Testis (tissue), 2 donors: ENCODE measurements at regions not wholly inside any gene's neighbourhood (a gene's known extent, or its start where the extent isn't known, plus 50 kb on each side); places are given as distances from the start of the nearest gene placed in this dataset.

Experiments used
- POLR2A ChIP-seq: fragments of 450-650 bp; IDR thresholded peaks from one replicate; pipeline ENCODE4 v1.6.1; 2017; ENCODE audit warnings: antibody characterized with exemption, mild to moderate bottlenecking, moderate library complexity
- TF ChIP-seq, protein P1 (sequence below), 3 experiments: fragments of 450-650 bp in 2 of 3; fragments of 200-600 bp in 1 of 3; sonication (generic) in 1 of 3; IDR thresholded peaks; one replicate each; pipeline ENCODE4 v1.5.1; 2016 to 2019; ENCODE audit warnings: antibody characterized with exemption in 3 of 3, mild to moderate bottlenecking in 2 of 3, moderate library complexity in 1 of 3

- TF ChIP-seq, protein P1, sequence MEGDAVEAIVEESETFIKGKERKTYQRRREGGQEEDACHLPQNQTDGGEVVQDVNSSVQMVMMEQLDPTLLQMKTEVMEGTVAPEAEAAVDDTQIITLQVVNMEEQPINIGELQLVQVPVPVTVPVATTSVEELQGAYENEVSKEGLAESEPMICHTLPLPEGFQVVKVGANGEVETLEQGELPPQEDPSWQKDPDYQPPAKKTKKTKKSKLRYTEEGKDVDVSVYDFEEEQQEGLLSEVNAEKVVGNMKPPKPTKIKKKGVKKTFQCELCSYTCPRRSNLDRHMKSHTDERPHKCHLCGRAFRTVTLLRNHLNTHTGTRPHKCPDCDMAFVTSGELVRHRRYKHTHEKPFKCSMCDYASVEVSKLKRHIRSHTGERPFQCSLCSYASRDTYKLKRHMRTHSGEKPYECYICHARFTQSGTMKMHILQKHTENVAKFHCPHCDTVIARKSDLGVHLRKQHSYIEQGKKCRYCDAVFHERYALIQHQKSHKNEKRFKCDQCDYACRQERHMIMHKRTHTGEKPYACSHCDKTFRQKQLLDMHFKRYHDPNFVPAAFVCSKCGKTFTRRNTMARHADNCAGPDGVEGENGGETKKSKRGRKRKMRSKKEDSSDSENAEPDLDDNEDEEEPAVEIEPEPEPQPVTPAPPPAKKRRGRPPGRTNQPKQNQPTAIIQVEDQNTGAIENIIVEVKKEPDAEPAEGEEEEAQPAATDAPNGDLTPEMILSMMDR (IDR thresholded peaks at IDR 0.05): no peak
- no peak for TF ChIP-seq POLR2A
Observed at GRCh38 chr4:4914059-4914820, 54.8 kb downstream of the MSX1 start.
